K562 (cell line): ENCODE measurements at regions not wholly inside any gene's neighbourhood (a gene's known extent, or its start where the extent isn't known, plus 50 kb on each side); places are given as distances from the start of the nearest gene placed in this dataset.

ENCODE experiments used
- ATAC-seq: fragments of 200-7000 bp; cut with Tn5 transposase; 3 replicates; pipeline ENCODE4 v1.9.1; 2020; ENCODE audit warnings: moderate library complexity
- BruUV-seq: library from RNA; stranded (reverse); fragments of 400-500 nt; replicated peaks from 2 replicates; lab custom pipeline; 2021; lab: Mats Ljungman, UMichigan
- CTCF ChIA-PET: fragments of 300-600 bp; formaldehyde crosslinking; extraction: SDS; loops from one replicate; lab custom pipeline; 2021; ENCODE audit warnings: low intra/inter-chr PET ratio; lab: Yijun Ruan, JAX
- POLR2A ChIA-PET: fragments of 300-600, 350-650 bp; sonication (Branson Sonifier 250); formaldehyde crosslinking; extraction: SDS; loops from one replicate; lab custom pipeline; 2021; ENCODE audit warnings: antibody characterized with exemption, inconsistent platforms; lab: Yijun Ruan, JAX
- DNase-seq, 4 experiments: peaks; one replicate each; pipeline versions ENCODE4 v3.0.0 to v3.0.0-alpha.2; 2011 to 2018; ENCODE audit warnings: low spot score in 3 of 4, mixed read lengths in 3 of 4; ENCODE audit errors: extremely low read depth in 1 of 4
- FAIRE-seq: peaks from 2 replicates; lab custom pipeline; 2011; peaks lifted over from hg19 to GRCh38; lab: Jason Lieb, UNC
- H2AFZ ChIP-seq: 2 replicates; pipeline ENCODE4 v1.6.0; 2011; ENCODE audit warnings: low read depth, low read length, control low read depth, inconsistent platforms
- H3K27ac ChIP-seq: fragments of 200-600 bp; 3 replicates; pipeline ENCODE4 v1.8.0; 2011; ENCODE audit warnings: low read depth, mild to moderate bottlenecking, control low read depth, inconsistent platforms, low read length, moderate library complexity, mixed read lengths; ENCODE audit errors: extremely low read depth
- H3K27me3 ChIP-seq, 2 experiments: fragments of 300-600 bp in 1 of 2; 2 replicates in 1 of 2; 3 replicates in 1 of 2; pipeline versions ENCODE4 v1.6.0 to v1.8.0; 2011; ENCODE audit warnings: inconsistent platforms in 2 of 2, low read length in 2 of 2, mild to moderate bottlenecking in 1 of 2, mixed read lengths in 1 of 2, moderate library complexity in 1 of 2; ENCODE audit not compliant: control insufficient read depth in 2 of 2, insufficient read depth in 2 of 2
- H3K36me3 ChIP-seq: fragments of 300-600 bp; 3 replicates; pipeline ENCODE4 v1.8.0; 2011; ENCODE audit warnings: mild to moderate bottlenecking, low read length, inconsistent platforms; ENCODE audit not compliant: control insufficient read depth, insufficient read depth
- H3K4me1 ChIP-seq, 2 experiments: fragments of 200-600 bp in 1 of 2; replicated peaks in 1 of 2; 2 replicates in 1 of 2; 3 replicates in 1 of 2; pipeline versions ENCODE4 v1.5.1 to v1.8.0; 2011; ENCODE audit warnings: inconsistent platforms in 2 of 2, low read length in 2 of 2, mild to moderate bottlenecking in 1 of 2, mixed read lengths in 1 of 2, moderate library complexity in 1 of 2; ENCODE audit not compliant: control insufficient read depth in 2 of 2, insufficient read depth in 2 of 2
- H3K4me2 ChIP-seq: 2 replicates; pipeline ENCODE4 v1.6.1; 2011; ENCODE audit warnings: low read length, control low read depth, inconsistent platforms, mixed read lengths; ENCODE audit not compliant: insufficient read depth
- H3K4me3 ChIP-seq: fragments of 200-600 bp; sonication (generic), shearing (Covaris generic); 2 replicates; pipeline ENCODE4 v1.5.1; 2016; ENCODE audit warnings: control low read depth, inconsistent platforms
- H3K79me2 ChIP-seq: fragments of 200-600 bp; 3 replicates; pipeline ENCODE4 v1.8.0; 2011; ENCODE audit warnings: low read length, inconsistent platforms; ENCODE audit not compliant: control insufficient read depth, insufficient read depth
- H3K9ac ChIP-seq, 2 experiments: 2 replicates each; pipeline versions ENCODE4 v1.6.0 to v1.6.1; 2011; ENCODE audit warnings: low read depth in 2 of 2, low read length in 2 of 2, control low read depth in 1 of 2, inconsistent platforms in 1 of 2, mild to moderate bottlenecking in 1 of 2, mixed read lengths in 1 of 2; ENCODE audit not compliant: insufficient read depth in 1 of 2
- H3K9me1 ChIP-seq: one replicate; pipeline ENCODE4 v1.6.0; 2011; ENCODE audit warnings: inconsistent platforms, mild to moderate bottlenecking, low read length, moderate library complexity; ENCODE audit not compliant: control insufficient read depth, insufficient read depth
- H3K9me3 ChIP-seq: replicated peaks from 2 replicates; pipeline ENCODE4 v1.5.1; 2011; ENCODE audit warnings: low read depth, low read length, inconsistent platforms; ENCODE audit not compliant: control insufficient read depth, insufficient read depth
- H4K20me1 ChIP-seq: replicated peaks from 2 replicates; pipeline ENCODE4 v1.6.1; 2011; ENCODE audit warnings: low read length, inconsistent platforms, mixed read lengths; ENCODE audit not compliant: control insufficient read depth, insufficient read depth
- CCAR2 ChIP-seq: fragments of 200-400 bp; formaldehyde crosslinking; IDR thresholded peaks from 2 replicates; pipeline ENCODE4 v1.6.1; 2017; ENCODE audit warnings: mild to moderate bottlenecking, low read depth, low read length
- RBM14 ChIP-seq: fragments of 200-400 bp; formaldehyde crosslinking; IDR thresholded peaks from 2 replicates; pipeline ENCODE4 v1.6.1; 2018; ENCODE audit warnings: low read depth, mild to moderate bottlenecking, low read length, moderate library complexity, borderline replicate concordance; ENCODE audit not compliant: insufficient read depth
- RHOXF2B ChIP-seq: fragments of 250-450 bp; sonication (Bioruptor Pico); conservative IDR thresholded peaks from 2 replicates; pipeline ENCODE4 v1.5.1; 2021
- RNF2 ChIP-seq: sonication (generic); IDR thresholded peaks from 2 replicates; pipeline ENCODE4 v1.6.1; 2016
- SIRT6 ChIP-seq: IDR thresholded peaks from one replicate; pipeline ENCODE4 v1.6.1; 2012; ENCODE audit warnings: low read depth, mild to moderate bottlenecking, control low read depth, inconsistent platforms, low read length, moderate library complexity
- SMAD3 ChIP-seq: fragments of 450-650 bp; formaldehyde crosslinking; conservative IDR thresholded peaks from 2 replicates; pipeline ENCODE4 v1.4.0; 2020; ENCODE audit warnings: mild to moderate bottlenecking
- SREBF1 ChIP-seq: fragments of 150-350 bp; IDR thresholded peaks from 2 replicates; pipeline ENCODE4 v1.6.1; 2014; ENCODE audit warnings: antibody characterized with exemption, low read depth, low read length, borderline replicate concordance
- ZFPM2 ChIP-seq: fragments of 250-450 bp; sonication (Bioruptor Pico); IDR thresholded peaks from 2 replicates; pipeline ENCODE4 v1.5.1; 2022; ENCODE audit warnings: mild to moderate bottlenecking
- ZNF3 ChIP-seq: fragments of 250-450 bp; sonication (Bioruptor Pico); IDR thresholded peaks from 2 replicates; pipeline ENCODE4 v1.5.0; 2021; ENCODE audit warnings: mild to moderate bottlenecking, moderate library complexity
- WGBS: fragments of 100-300 bp; shearing (Covaris generic); methylation state at CpG from one replicate; pipeline ENCODE4 v1.1.6; 2016; ENCODE audit warnings: low coverage, mixed read lengths; ENCODE audit not compliant: insufficient coverage; ENCODE audit errors: missing lambda C conversion rate; 5-methylcytosine and 5-hydroxymethylcytosine counted together
- in situ Hi-C: fragments of 300-500 bp; cut with MboI; formaldehyde crosslinking; loops from 4 replicates; pipeline ENCODE4 v1.15.0; 2018; ENCODE audit warnings: inconsistent platforms, mixed read lengths
- intact Hi-C: fragments of 100-400 bp; cut with micrococcal nuclease; formaldehyde crosslinking; loops from 2 replicates; pipeline ENCODE4 v1.14.2; 2022
- TF ChIP-seq, protein P1 (sequence below): fragments of 150-350 bp; IDR thresholded peaks from 2 replicates; pipeline ENCODE4 v1.6.1; 2014; ENCODE audit warnings: low read depth, mild to moderate bottlenecking, low read length, borderline replicate concordance
- TF ChIP-seq, protein P2 (sequence below): fragments of 250-450 bp; sonication (Bioruptor Pico); IDR thresholded peaks from 2 replicates; pipeline ENCODE4 v1.8.0; 2022; ENCODE audit warnings: inconsistent platforms, mild to moderate bottlenecking, moderate library complexity, borderline replicate concordance
- TF ChIP-seq, protein P3 (sequence below): sonication (generic); formaldehyde crosslinking; IDR thresholded peaks from 2 replicates; pipeline ENCODE4 v1.9.0; 2022; ENCODE audit warnings: mild to moderate bottlenecking, missing genetic modification reagents
- TF ChIP-seq, protein P4 (sequence below): fragments of 450-650 bp; IDR thresholded peaks from 2 replicates; pipeline ENCODE4 v1.6.1; 2016; ENCODE audit warnings: missing biosample characterization, missing genetic modification characterization
- TF ChIP-seq, protein P5 (sequence below): fragments of 200-800 bp; sonication (Bioruptor generic); IDR thresholded peaks from 2 replicates; pipeline ENCODE4 v1.6.1; 2017; ENCODE audit warnings: missing genetic modification characterization, missing compliant biosample characterization

DNA sequence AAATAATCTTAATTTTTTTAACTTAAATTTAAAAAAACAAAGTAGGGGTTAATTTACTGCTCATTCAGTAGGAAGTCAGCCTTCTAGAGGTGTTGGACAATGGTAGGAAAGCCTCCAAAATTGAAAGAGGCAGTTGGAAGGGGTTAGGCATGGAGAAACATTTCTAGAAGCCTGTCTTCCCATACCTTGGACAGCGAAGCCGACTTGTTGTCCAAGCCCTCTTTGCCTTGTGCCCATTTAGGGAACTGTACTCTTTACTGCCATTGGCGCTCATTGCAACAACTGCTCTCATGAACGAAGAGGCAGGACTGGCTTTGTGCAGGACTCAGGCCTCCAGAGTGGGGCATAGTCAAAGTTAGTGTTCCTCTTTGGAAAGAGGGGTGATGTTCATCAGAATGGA lies 333.3 kb downstream of the HRH4 start (continued):
- TF ChIP-seq, protein P1, sequence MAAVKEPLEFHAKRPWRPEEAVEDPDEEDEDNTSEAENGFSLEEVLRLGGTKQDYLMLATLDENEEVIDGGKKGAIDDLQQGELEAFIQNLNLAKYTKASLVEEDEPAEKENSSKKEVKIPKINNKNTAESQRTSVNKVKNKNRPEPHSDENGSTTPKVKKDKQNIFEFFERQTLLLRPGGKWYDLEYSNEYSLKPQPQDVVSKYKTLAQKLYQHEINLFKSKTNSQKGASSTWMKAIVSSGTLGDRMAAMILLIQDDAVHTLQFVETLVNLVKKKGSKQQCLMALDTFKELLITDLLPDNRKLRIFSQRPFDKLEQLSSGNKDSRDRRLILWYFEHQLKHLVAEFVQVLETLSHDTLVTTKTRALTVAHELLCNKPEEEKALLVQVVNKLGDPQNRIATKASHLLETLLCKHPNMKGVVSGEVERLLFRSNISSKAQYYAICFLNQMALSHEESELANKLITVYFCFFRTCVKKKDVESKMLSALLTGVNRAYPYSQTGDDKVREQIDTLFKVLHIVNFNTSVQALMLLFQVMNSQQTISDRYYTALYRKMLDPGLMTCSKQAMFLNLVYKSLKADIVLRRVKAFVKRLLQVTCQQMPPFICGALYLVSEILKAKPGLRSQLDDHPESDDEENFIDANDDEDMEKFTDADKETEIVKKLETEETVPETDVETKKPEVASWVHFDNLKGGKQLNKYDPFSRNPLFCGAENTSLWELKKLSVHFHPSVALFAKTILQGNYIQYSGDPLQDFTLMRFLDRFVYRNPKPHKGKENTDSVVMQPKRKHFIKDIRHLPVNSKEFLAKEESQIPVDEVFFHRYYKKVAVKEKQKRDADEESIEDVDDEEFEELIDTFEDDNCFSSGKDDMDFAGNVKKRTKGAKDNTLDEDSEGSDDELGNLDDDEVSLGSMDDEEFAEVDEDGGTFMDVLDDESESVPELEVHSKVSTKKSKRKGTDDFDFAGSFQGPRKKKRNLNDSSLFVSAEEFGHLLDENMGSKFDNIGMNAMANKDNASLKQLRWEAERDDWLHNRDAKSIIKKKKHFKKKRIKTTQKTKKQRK: no peak

DNA sequence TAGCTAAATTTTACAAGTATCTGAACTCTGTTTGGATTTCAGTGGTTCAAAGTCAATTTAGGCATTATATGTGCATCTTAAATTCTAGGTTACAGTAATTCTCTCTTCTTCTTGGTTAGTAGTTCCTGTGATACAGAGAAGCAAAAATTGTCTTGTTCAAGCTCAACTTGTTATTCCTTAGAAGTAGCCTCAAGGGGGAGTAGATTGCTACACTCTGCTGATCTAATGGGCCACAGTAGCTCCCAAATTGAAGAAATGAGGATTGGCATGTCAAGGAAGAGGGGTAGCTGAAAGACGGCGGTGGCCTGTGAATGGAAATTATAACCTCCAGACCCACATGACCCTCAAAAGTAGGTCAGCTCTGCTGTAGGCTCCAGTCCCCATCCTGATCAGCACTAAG lies 334.7 kb downstream of the HRH4 start:
- TF ChIP-seq, protein P2, sequence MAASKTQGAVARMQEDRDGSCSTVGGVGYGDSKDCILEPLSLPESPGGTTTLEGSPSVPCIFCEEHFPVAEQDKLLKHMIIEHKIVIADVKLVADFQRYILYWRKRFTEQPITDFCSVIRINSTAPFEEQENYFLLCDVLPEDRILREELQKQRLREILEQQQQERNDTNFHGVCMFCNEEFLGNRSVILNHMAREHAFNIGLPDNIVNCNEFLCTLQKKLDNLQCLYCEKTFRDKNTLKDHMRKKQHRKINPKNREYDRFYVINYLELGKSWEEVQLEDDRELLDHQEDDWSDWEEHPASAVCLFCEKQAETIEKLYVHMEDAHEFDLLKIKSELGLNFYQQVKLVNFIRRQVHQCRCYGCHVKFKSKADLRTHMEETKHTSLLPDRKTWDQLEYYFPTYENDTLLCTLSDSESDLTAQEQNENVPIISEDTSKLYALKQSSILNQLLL (CRISPR knock-in tag): no peak
- TF ChIP-seq, protein P3, sequence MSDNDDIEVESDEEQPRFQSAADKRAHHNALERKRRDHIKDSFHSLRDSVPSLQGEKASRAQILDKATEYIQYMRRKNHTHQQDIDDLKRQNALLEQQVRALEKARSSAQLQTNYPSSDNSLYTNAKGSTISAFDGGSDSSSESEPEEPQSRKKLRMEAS (CRISPR knock-in tag): no peak
- no peak for TF ChIP-seq CCAR2
- TF ChIP-seq ZNF3 (CRISPR knock-in tag): no peak
- TF ChIP-seq, protein P4, sequence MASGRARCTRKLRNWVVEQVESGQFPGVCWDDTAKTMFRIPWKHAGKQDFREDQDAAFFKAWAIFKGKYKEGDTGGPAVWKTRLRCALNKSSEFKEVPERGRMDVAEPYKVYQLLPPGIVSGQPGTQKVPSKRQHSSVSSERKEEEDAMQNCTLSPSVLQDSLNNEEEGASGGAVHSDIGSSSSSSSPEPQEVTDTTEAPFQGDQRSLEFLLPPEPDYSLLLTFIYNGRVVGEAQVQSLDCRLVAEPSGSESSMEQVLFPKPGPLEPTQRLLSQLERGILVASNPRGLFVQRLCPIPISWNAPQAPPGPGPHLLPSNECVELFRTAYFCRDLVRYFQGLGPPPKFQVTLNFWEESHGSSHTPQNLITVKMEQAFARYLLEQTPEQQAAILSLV (tag): no peak
- TF ChIP-seq ZFPM2 (CRISPR knock-in tag): no peak
- no peak for TF ChIP-seq RBM14
- TF ChIP-seq RNF2: no peak
- no peak for TF ChIP-seq SMAD3 (CRISPR knock-in tag)
- TF ChIP-seq SIRT6: no peak
- TF ChIP-seq RHOXF2B: no peak
- TF ChIP-seq SREBF1: no peak
- TF ChIP-seq, protein P5, sequence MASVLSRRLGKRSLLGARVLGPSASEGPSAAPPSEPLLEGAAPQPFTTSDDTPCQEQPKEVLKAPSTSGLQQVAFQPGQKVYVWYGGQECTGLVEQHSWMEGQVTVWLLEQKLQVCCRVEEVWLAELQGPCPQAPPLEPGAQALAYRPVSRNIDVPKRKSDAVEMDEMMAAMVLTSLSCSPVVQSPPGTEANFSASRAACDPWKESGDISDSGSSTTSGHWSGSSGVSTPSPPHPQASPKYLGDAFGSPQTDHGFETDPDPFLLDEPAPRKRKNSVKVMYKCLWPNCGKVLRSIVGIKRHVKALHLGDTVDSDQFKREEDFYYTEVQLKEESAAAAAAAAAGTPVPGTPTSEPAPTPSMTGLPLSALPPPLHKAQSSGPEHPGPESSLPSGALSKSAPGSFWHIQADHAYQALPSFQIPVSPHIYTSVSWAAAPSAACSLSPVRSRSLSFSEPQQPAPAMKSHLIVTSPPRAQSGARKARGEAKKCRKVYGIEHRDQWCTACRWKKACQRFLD (CRISPR knock-in tag): no peak
- FAIRE-seq: no peak
- H3K36me3 ChIP-seq: no peaks in the 10 kb centered on the region
- intact Hi-C loops: no loop called here
- H2AFZ ChIP-seq: no peak overlapping the region
- H3K27ac ChIP-seq: no peak overlapping the region
- in situ Hi-C loops: no loop called here
- H3K9me1 ChIP-seq: no peaks in the 10 kb centered on the region
- WGBS: 0% methylated on average over 2 of the region's 2 CpGs
- no peak overlapping the region for H3K9ac ChIP-seq
- no peaks in the 10 kb centered on the region for H3K79me2 ChIP-seq
- H3K4me2 ChIP-seq: no peak overlapping the region
- DNase-seq: no peak
- ChIA-PET POLR2A (interaction anchor here (0.8 kb wide), 1 partner anchor 262 kb away, joined by 3 read pairs; no protein-coding TSS in a partner anchor), CTCF (no interaction called here)
- ATAC-seq: no peak
- H3K27me3 ChIP-seq: no peaks in the 10 kb centered on the region
- BruUV-seq: no TSS peak
- no peaks in the 10 kb centered on the region for H3K4me1 ChIP-seq
- H4K20me1 ChIP-seq: no peaks in the 10 kb centered on the region
- no peaks in the 10 kb centered on the region for H3K9me3 ChIP-seq
- no peak overlapping the region for H3K4me3 ChIP-seq
